GM12865 (cell line): ENCODE measurements at regions not wholly inside any gene's neighbourhood (a gene's known extent, or its start where the extent isn't known, plus 50 kb on each side); places are given as distances from the start of the nearest gene placed in this dataset.

Source experiments
- DNase-seq: peaks from one replicate; pipeline ENCODE4 v3.0.0; 2010; ENCODE audit warnings: low read depth
- H3K4me3 ChIP-seq: 2 replicates; pipeline ENCODE4 v1.5.1; 2011; ENCODE audit warnings: mild to moderate bottlenecking, low read depth, low read length, control low read depth
- TF ChIP-seq, protein P1 (sequence below): IDR thresholded peaks from 2 replicates; pipeline ENCODE4 v1.5.1; 2011; ENCODE audit warnings: low read length, control low read depth, low read depth, inconsistent platforms; ENCODE audit not compliant: insufficient read depth; ENCODE audit errors: missing control alignments

GRCh38 chr6:74997646-74998045, 208.2 kb downstream of the COL12A1 start:
- H3K4me3 ChIP-seq, result no peak overlapping the region
- TF ChIP-seq, protein P1, sequence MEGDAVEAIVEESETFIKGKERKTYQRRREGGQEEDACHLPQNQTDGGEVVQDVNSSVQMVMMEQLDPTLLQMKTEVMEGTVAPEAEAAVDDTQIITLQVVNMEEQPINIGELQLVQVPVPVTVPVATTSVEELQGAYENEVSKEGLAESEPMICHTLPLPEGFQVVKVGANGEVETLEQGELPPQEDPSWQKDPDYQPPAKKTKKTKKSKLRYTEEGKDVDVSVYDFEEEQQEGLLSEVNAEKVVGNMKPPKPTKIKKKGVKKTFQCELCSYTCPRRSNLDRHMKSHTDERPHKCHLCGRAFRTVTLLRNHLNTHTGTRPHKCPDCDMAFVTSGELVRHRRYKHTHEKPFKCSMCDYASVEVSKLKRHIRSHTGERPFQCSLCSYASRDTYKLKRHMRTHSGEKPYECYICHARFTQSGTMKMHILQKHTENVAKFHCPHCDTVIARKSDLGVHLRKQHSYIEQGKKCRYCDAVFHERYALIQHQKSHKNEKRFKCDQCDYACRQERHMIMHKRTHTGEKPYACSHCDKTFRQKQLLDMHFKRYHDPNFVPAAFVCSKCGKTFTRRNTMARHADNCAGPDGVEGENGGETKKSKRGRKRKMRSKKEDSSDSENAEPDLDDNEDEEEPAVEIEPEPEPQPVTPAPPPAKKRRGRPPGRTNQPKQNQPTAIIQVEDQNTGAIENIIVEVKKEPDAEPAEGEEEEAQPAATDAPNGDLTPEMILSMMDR, result no peak
- no peak for DNase-seq

DNA sequence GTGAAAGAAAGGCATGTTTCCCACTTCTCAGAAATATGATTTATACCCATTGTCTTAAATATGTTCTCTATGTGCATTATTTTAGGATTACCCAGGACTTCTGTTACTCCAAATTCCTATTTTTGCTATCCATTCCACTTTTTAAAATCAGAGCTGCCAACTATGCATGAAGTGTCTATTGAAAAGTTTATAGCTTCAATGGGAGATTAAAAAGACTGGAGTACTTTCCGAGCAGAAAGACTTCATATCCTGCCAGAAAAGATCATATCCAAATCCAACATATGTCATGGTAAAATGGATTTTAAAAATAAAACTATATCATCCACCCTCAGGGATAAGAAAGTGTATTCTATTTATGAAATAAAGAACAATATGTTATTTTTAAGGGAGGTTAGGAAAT, 212.7 kb downstream of the COL12A1 start:
- no peak overlapping the region for H3K4me3 ChIP-seq
- TF ChIP-seq, protein P1, result no peak

DNA sequence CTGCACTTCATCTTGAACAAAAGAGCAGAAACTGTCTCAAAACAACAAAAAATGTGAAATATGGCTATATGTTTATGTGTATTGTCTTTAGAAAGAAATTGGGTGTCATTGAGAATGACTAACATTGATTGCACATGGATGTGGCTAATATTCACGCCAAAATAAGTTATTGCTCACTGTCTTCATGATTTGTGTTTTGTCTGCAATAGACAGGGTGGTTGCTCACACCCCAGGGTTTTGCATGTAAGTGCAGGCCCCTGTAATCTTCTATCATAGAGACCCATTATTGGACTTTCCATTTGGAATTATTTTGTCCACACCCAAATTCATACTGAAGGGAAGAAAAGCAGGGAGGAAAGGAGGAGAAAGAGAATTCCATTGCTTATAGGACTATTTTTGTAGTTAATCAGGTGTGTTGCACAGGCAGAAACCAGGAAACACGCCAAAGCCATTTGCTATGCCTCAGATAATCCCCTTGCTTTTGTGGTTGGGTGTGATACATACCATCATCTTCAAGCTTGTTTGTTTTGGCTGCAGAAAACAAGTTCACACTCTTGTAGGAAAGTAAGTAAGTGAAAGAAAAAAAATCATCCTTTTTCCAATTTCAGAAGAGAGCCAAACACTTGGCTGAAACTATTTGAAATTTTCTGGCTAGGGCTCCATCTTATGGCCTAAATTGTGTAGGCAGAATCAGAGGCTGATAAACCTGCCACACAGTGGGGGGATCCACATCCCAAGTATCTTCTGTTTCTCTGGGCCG, 214.1 kb downstream of the COL12A1 start:
- no peak for DNase-seq
- H3K4me3 ChIP-seq, result no peak overlapping the region
- TF ChIP-seq, protein P1, result no peak

More for the DNA sequence above, 212.7 kb downstream of the COL12A1 start:
- no peak for DNase-seq

DNA sequence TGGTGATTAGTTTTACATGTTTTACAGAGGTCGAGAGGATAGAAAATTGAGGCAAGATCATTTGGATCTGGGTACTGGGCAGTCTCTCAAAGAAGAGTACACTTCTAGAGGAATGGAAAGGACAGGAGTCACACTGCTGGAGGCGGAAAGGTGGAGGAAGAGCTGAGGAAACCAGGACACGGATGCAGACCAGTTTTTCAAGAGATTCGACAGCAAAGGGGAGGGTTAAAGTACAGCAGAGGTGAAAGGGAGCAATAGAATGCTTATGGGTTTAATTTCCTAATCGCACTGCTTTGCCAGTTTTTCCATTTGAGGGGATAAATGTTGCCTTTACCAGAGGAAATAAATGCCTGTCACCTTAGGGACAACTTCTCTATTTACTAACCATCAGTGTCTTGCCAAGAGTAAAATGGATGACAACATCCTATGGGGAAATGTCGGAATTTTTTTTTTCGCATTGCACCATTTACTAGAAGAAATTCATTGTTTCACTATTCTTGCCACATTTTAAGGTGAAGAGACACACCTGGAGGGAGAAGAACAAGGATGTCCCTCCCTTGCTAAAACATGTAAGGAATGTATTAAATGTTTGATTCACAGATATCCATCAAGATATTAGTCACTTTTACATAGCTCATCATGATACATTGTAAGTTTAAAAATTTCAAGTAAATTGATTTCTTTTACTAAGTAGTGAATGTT, 226.6 kb downstream of the COL12A1 start:
- no peak for DNase-seq
- H3K4me3 ChIP-seq, result no peak overlapping the region
- TF ChIP-seq, protein P1, result no peak

- no peak for DNase-seq
- no peak overlapping the region for H3K4me3 ChIP-seq
- TF ChIP-seq, protein P1, result no peak
Measured at GRCh38 chr6:74976701-74977100, 229.2 kb downstream of the COL12A1 start.

DNA sequence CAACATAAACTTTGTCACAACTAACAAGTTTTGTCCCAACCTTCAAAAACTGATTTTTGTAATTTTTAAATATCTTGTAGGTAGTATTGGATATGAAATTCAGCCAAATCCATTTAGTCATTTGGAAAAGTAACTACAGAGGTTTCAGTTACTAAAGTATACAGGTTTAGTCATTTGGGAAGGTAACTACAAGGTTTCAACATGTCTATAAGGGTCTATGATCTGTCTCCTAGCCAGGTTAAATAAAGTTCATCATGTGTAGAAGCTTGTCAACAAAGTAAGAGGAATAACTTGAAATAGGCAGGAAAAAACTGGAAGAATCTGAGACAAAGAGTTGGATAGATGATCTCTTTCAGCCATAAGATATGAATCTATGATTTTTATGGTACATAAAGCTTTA, 229.8 kb downstream of the COL12A1 start:
- no peak overlapping the region for H3K4me3 ChIP-seq
- DNase-seq, result no peak
- TF ChIP-seq, protein P1, result no peak

DNA sequence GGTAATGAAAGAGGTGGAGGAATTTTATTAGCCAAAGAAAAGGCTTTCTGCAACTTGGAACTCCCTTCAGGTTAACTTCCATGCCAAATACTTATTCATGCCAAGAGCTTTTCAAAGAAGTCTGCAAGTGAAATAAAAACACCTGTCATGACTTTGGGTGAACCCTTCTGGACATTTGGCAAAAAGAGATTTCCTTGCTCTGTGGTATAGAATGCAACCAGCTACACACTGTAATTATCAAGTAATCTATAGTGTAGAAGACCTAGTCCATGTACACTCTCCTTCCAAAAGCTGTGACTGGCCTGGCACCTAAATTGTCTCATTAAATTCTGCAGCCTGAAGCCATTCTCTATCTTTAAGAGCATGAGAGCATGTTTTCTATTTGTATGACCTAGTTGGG, 232.3 kb downstream of the COL12A1 start:
- TF ChIP-seq, protein P1, result no peak

More for the DNA sequence above, 232.3 kb downstream of the COL12A1 start:
- DNase-seq, result no peak
- H3K4me3 ChIP-seq, result no peak overlapping the region
